Central memory CD4-positive, alpha-beta T cell (primary cell): ENCODE measurements at regions not wholly inside any gene's neighbourhood (a gene's known extent, or its start where the extent isn't known, plus 50 kb on each side); places are given as distances from the start of the nearest gene placed in this dataset.
"Not testable (repeated sequence)": the region's sequence is repeated elsewhere in the genome, so short reads cannot be mapped to it uniquely, and the experiment has no call there.

Experiments used
- DNase-seq: peaks from one replicate; pipeline ENCODE4 v3.0.0; 2022

DNA sequence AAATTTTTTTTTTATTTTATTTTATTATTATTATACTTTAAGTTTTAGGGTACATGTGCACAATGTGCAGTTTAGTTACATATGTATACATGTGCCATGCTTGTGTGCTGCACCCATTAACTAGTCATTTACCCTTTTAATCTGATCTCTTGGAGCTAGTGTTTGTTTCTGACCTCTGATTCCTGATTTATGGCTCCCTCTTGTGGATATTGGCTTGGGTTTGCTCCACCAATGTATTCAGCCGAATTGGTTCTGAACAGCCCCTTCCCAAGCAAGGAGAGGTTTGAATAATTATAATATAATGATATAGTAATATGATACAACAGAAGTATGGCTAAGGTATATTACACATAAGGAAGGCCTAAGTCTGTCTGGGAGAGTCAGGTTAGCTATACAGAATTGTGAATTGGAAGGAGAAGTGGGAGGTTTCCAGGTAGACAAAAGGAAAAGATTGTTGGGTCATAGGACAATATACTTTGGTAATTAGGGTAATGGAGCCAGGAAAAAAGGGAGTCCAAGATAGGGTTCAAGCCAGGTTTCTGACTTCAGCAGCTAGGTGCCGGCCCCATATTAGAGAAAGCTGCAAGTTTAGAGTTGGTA is 53.1 kb upstream of the HMCN1 start:
- peak; percentile 28 for DNase-seq

DNA sequence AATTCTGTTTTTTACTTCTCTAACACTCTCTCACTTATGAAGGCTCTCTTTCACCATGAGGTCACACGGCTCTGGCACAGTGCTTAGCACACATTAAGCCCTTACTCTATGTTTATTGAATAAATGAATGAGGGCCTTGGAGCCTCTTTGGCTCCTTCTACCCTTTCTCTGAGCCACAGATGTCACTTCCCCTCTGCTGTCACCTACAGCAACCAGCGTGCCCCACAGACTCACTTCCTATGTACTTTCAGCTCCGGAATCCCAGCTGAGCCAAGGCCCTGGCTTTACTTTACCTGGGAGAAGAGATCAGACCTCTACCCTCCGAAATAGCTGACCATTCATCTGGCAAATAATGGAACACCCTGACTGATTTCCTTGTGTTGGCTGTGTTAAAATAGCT is 53.7 kb upstream of the HMCN1 start:
- DNase-seq = peak; percentile 2

DNA sequence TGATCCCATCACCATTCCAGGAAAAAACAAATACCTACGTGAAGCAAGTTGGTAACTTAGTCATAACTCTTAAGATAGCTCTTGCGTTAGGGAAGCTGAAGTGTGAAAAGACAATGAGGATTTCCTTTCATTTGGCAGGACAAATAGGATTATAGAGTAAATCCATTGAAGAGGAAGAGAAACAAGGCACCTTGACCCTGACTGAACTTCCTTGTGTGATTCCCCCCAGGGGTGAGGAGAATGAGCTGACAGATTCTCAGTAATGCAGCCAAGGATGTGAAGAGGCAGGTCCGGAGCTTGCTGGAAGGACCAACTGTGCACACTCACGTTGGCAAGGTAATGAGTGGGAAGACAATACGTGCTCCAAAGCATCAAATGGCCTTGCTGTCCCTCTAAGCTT is 55.0 kb upstream of the HMCN1 start:
- DNase-seq = no peak

DNA sequence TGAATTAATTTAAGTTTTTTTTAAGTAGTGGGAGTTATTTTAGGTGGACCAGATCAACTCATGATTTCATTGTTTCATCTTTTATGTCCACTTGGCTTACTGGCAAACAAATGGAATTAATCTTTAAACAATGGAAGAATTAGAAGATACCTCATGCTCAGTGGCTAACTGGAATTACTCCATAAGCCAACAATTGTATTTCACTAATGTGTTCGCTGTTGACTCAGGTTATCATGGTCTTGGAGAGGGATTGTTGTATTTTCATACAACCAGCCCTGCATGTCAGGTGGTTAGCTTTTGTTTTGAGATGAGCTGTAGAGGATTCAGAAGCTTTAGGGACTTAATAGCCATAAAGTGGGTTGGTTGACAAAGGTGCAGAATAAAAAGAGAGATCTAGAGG is 57.2 kb upstream of the HMCN1 start:
- no peak for DNase-seq

DNA sequence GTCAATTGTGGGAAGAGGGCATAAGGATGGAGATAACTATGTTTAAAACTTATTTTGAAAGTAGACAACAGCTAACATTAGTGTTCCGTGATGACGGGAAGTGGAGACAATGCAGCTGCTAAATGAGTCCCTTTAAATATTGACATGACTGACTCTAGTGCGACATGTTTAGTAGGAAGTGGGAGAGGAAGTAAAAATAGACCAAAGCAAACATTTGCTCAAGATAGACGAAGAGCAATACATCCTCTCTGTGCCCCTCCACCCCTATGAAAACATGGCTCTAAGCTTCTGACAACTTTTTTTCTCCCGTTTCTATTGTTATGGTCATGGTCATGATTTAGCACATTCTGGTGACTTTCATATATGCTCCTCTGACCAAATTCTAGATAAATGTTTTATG is 60.0 kb upstream of the HMCN1 start:
- peak; percentile 19 for DNase-seq

DNA sequence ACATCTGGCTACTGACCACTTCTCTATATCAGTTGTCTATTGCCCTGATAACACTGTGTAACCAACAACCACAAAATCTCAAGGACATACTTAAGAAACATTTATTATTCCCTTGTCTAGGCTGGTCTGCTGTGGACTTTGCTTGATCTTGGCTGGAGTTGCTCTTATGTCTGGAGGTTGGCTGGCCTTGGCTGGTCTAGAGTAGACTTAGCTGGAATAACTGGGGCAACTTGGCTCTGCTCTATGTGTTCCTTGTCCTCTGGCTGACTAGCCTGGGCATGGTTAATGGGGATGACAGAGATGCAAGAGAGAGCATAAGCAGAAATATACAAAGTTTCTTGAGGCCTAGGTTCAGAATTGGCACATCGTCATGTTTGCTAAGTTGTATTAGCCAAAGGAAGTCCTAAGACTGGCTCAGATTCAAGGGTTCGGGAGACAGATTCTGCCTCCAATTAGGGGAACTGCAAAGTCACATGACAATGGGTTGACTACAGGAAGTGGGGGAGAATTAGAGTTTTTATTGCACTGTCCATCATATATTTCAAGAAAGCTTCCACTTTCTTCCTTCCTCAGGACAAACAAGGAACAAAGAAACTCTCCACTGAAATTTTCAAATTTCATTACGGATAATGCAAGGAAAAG is 61.4 kb upstream of the HMCN1 start:
- no peak for DNase-seq

DNA sequence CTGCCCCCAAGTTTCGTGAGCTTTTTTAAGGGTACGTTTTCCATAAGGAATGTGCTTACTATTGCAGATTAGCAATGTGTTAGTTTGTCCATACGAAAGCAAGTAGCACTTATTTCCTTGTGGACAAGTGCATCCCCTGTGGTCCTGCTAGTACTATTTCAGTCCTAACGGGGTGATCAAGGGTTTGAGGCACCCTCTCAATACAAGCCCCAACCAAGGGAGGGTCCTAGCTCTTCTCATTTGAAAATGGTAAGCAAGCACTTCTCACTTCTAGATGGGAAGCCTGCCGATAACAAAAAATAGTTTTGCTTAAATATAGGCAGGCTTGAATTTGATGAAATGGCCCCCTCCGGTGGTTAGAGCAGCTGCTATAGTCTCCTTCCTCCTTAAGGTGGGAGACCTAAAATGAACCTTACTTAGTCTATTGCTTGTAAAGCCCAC is 64.0 kb upstream of the HMCN1 start:
- peak; percentile 43 for DNase-seq

DNA sequence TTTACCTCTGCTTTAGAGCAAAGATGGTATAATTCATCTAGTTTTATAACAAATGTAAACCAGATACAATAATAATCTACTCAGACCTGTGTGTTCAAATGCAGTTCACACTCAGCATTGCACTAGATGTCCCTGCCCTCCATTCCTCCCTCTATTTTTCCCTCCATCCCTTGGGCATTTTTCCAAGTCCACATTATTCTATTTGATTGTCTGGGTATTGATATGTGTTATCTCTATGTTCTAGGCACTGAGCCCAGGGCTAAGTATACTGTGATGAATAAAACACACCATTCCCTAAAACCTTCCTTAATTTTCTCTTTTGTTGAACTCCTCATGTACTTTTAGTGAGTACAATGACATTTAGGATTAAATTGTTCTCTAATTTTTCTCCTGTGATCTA is 66.2 kb upstream of the HMCN1 start:
- no peak for DNase-seq

DNA sequence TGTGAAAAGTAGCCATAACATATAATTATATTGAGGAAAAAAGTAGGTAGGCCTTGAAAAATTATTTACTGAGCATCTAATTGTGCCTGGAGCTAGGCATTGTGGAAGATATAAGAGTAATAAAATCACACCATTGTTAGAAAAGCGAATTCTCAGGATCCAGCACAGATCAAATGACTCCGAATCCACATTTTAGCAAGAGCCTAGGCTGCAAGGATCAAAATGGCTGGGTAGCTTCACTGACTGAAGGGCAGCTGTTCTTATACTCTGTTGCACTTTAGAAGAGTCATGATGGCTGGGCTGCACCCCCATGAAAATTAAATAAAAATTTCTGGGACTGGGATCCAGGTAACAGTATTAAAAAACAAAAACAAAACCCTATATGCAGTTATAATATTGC is 67.6 kb upstream of the HMCN1 start:
- no peak for DNase-seq

DNA sequence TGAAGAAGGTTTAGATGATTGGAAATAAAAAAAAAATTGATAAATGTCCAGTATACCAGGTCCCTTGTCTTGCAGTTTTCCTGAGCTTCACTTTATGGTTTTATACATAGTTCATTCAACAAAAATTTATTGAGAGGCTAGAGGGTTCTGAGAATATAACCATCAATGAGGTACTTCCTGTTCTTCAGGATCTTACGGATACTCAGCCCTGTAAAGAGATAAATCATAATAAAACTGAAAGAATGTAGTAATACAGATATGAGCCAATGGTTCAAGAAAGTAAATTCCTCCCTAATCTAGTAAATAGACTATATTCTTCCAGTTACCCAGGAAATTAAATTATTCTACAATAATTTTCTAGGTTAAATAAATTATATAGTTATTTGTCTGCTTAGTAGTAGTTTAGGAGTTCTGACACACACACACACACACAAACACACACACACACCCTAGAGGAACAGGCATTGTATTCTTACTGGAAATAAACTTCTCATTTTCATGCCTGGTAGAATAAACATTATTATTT is 70.4 kb upstream of the HMCN1 start:
- DNase-seq = no peak

DNA sequence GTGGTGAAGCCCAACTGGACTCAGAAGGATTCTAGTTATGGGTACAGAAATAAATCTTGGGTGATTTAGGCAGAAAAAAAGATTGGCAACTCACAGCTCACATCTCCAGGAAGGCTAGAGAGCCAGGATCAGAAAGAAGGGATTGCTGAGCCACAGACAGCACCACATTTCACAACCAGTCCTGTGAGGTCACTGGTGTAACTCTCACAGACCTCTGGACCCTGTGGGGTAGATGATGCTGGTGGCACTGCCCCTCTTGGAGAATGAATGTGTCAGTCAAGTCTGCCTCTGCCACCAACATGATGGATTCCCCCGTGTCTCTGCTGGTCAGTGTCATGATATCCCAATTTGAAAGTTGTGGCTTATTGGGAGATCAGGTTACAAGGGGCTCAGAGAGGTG is 70.9 kb upstream of the HMCN1 start:
- DNase-seq = no peak

DNA sequence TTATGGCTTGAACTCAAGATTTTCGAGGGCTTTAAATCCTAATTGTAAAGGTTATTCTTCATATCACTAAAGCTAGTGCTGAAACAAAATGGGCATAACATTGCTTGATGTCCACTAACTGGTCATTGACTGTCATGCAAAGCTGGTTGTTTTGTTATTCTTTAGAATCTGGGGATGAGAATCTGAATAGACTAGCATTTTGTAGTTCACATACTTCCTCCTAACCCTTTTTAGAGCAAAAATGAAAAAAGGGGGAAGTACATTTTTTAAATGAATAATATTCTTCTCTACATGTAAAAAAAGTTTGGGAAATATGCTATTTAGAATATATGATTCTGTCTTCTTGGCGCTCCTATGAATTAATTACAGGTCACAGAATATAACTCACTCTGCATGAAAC is 72.2 kb upstream of the HMCN1 start:
- no peak for DNase-seq

DNA sequence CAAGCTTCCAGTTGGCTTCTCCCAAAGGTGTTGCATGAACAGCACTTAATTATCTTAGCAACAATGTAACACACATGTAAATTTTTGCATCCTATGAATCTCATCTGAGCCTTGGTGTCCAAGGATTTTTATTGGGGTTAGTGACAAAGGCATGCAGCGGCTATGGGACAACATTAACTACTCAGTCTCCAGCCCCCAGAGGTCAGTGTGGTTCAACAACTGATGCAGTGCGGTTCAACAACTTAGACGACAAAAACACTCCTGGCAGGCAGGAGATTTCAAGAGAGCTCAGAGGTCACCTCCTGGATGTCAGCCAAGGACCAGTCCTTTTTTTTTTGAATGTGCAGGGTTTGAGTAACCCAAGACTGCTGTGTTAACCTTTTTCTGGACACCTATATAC is 77.5 kb upstream of the HMCN1 start:
- no peak for DNase-seq

DNA sequence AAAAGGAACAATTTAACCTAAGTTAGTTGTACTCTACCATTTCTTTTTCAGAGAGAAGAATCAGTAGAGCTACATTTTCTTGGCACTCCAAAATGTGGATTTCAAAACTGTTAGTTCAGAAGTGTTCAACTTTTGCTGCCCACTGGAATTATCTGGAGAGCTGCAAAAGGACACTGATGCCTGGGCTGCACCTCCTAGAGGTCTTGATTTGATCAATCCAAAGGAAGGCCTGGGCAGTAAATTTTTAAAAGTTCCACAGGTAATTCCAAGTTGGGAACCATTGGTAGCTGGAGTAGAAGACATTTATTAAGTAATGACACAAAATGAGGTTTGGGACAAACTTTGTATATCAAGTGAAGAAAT is 79.3 kb upstream of the HMCN1 start:
- no peak for DNase-seq

DNA sequence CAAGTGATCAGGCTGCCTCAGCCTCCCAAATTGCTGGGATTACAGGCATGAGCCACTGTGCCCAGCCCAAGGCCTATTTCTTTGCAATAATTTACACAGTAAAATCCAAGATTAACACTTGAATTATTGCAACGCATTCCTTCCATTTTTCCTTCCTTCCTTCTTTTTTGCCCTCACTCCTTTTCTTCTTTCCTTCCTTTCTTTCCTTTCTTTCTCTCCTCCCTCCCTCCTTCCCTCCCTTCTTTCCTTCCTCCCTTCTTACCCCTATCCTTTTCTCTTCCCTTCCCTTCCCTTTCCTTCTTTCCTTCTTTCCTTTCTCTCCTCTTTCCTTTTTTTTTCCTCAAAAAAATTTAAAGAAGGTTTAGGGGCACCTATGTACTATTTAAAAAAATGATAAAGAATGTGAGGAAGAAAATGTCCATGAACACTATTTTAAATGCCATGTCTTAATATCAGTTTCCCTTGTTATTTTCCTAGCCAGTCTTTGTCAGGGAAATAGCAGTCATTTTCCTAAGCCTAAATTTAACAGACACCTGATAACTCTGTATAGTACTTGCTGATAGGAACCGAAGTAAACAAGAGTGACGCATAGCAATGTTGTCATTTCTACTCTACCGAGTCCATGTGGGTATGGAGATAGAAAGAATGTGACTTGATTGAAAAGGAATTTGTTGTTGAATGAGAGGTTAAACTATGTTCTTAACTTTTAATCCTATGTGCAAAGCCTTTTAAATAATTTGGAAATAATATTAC is 79.8 kb upstream of the HMCN1 start:
- DNase-seq = no peak

DNA sequence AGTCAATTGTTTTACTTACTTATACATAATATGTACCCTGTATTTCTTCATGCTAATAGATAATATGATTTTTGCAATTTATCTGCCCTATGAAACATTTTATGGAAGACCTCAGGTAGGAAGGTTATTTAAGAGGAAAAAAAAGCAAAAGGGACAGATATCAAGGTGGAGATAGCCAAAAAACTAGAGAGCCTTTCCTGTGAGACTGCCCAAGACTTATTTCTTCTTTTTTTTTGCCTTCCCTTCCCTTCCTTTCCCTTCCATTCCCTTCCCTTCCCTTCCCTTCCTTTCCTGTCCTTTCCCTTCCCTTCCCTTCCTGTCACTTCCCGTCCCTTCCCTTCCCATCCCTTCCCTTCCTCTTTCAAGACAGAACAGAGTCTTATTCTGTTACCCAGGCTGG is 80.6 kb upstream of the HMCN1 start:
- DNase-seq = no peak

DNA sequence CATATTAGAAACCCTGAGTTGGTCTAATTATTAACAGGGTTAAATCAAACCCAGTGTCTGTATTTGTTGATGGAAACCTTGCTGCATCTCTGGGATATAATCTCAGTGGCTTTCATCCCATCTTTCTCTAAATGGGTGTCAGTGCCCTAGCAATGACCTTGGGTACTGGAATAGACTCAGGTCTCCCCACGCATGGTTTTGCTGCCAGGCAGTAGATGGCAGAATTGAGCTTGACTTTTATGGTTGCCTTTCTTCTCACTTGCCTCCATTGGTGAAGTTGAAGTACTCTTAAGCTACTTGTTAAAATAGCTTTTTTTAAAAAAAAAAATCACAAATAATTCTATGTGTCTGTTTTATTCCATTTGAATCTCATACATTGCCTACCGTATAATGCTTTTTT is 81.8 kb upstream of the HMCN1 start:
- no peak for DNase-seq

DNA sequence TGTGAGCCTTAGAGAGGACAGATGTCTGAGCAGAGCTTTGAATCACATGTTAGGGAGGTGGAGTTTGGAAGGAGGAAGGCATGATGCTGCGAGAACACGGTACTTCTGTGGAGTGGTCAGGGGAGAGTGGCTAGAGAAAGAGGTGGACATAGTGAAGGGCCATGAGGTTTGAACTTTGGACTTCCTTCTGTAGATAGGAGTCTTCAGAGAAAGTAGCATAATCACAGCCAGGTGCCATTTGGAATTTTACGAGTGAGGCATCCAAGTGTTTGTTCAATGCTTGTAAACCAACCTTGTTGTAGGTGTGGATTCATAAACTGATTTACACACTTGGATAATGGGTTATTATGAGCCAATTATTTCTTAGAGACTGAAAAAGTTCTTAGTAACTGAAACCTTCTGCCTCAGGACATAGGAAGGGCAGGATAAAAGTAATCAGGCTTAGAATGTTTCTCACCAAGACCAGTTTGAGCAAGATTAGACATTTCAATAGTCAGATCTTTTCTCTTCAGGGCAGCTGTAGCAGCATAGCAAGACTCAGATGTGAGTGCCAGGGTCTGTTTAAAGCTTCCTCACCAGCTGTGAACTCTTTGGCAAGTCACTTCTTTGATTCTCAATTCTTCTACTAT is 83.5 kb upstream of the HMCN1 start:
- no peak for DNase-seq

DNA sequence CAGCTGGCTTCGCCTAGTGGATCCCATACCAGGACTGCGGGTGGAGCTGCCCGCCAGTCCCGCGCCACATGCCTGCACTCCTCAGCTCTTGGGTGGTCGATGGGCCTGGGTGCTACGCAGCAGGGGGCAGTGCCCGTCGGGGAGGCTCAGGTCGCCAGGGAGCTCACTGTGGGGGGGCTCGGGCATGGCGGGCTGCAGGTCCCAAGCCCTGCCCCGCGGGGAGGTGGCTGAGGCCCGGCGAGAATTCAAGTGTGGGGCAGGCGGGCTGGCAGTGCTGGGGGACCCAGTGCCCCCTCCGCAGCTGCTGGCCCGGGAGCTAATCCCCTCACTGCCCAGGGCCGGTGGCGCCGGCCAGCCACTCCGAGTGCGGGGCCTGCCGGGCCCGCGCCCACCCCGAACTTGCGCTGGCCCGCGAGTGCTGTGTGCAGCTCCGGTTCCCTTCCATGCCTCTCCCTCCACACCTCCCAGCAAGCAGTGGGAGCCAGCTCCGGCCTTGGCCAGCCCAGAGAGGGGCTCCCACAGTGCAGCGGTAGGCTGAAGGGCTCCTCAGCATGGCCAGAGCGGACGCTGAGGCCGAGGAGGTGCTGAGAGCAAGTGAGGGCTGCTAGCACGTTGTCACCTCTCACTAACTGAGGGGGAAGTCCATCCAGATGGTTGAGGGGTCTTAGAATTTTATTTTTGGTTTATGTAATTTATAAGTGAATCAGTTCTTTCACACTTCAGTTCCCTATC is 85.2 kb upstream of the HMCN1 start:
- no peak for DNase-seq

DNA sequence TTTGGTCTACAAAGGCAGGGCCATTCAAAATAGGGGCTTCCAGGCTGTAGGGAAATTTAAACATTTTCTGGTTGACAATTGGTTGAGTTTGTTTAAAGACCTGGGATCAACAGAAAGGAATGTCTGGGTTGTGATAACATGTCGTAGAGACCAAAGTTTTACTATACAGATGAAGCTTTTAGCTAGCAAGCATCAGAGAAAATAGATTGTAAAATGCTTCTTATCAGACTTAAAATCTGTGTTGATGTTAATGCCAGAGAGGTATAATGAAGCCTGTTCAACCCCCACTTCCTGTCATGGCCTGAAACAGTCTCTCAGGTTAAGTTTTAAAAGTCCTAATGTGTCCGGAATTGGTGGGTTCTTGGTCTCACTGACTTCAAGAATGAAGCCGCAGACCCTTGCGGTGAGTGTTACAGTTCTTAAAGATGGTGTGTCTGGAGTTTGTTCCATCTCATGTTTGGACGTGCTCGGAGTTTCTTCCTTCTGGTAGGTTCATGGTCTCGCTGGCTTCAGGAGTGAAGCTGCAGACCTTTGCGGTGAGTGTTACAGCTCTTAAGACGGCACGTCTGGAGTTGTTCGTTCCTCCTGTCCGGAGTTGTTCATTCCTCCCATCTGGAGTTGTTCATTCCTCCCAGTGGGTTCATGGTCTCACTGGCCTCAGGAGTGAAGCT is 86.5 kb upstream of the HMCN1 start:
- DNase-seq = not testable (repeated sequence)

DNA sequence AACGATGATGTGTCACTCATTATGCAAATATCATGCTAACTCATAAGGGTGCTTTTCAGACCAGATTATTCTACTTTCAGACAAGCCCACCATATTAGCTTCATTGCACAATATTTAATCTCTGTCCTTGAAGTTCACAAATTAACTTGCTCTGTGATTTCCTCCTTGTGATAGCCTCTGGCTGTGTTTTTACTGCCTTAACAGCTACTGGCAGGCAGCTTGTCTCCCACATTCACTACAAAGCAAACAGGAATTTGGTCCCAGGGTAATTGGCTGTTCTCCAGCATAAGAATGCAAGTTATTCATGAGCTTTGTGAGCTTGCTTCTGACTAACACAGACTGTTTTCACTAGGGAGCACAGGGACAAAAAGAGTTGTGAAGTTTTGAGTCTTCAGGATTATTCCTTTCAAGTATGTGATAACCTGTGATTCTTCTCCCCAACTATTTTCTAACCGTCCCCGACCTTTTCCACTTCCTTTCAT is 87.9 kb upstream of the HMCN1 start:
- no peak for DNase-seq

DNA sequence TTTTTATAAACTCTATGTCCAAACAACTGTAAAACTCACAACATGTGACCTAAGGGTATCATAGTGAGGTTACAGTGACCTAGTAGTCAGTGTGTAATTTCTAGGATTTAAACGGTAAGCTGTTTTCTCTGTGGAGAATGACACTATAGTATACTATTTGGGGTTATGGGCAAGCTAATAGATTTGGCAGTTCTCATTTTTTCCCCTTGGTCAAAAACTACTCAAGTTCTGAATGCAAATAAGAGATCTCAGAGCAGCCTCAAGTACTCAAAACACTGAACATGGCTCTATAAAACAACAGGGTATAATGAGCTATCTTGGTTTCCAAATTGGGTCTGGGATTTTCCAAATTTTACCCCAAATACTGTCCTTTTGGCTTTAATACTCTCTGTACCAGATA is 88.5 kb upstream of the HMCN1 start:
- no peak for DNase-seq
